Vagina (tissue), 2 donors: ENCODE measurements at regions not wholly inside any gene's neighbourhood (a gene's known extent, or its start where the extent isn't known, plus 50 kb on each side); places are given as distances from the start of the nearest gene placed in this dataset.

Experiments
- CTCF ChIP-seq, 3 experiments: fragments of 450-650 bp in 2 of 3; fragments of 200-600 bp in 1 of 3; sonication (generic) in 1 of 3; IDR thresholded peaks; one replicate each; pipeline ENCODE4 v1.5.1; 2017 to 2019; ENCODE audit warnings: antibody characterized with exemption in 3 of 3, mild to moderate bottlenecking in 2 of 3, moderate library complexity in 2 of 3
- POLR2A ChIP-seq, 2 donors: fragments of 450-650 bp; IDR thresholded peaks; one replicate each; pipeline ENCODE4 v1.6.1; 2017; ENCODE audit warnings: antibody characterized with exemption in 2 of 2, mild to moderate bottlenecking in 2 of 2, moderate library complexity in 2 of 2
- POLR2AphosphoS5 ChIP-seq, 2 donors: sonication (generic); formaldehyde crosslinking; IDR thresholded peaks; one replicate each; pipeline ENCODE4 v1.9.0; 2017; ENCODE audit warnings: antibody characterized with exemption in 2 of 2, mild to moderate bottlenecking in 2 of 2, low read depth in 1 of 2; ENCODE audit not compliant: insufficient read depth in 1 of 2

- TF ChIP-seq POLR2A (IDR thresholded peaks at IDR 0.05) (no peak), CTCF (IDR thresholded peaks at IDR 0.05) (no peak), POLR2AphosphoS5 (IDR thresholded peaks at IDR 0.05; ENCODE audit: insufficient read depth in 1 of 2, low read depth in 1 of 2) (no peak)
Measured at GRCh38 chr10:29897999-29898716, 161.2 kb downstream of the JCAD start.
